HG02588 (cell line): ENCODE measurements at regions not wholly inside any gene's neighbourhood (a gene's known extent, or its start where the extent isn't known, plus 50 kb on each side); places are given as distances from the start of the nearest gene placed in this dataset.
"Not testable (repeated sequence)": the region's sequence is repeated elsewhere in the genome, so short reads cannot be mapped to it uniquely, and the experiment has no call there.

Source experiments
- ATAC-seq: cut with Tn5 transposase; IDR thresholded peaks from one replicate; pipeline ENCODE4 v1.9.1; 2021; ENCODE audit warnings: mild to moderate bottlenecking, moderate library complexity; ENCODE audit not compliant: unreplicated experiment

- ATAC-seq = no peak
Measured at GRCh38 chr15:47877836-47878235, 160.5 kb downstream of the SEMA6D start.

GRCh38 chr15:47885920-47886319, 168.6 kb downstream of the SEMA6D start:
- ATAC-seq = no peak

DNA sequence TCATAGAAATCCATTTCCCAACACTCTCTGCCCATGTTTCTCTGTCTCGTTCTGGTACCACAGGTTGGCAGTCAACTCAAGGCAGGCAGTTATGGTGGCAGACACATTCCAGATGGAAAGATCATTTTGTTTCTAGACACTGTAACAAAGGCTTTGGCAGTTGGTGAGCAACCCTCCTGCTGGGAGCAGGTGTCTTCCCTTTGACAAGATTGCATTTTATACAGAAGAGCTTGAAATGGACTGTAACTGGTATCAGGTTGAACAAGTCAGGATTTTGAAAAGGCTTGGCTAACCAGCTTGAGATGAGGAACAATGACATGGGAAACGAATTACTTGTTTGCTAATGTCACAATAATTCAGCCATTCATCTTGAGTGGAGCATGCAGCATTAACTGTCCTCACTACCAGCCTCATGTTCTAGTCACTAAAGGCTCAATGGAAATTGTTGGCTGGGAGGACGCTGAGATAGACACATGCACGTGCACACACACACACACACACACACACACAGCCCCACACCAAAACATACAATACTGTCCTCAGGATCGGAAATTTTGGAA, 170.0 kb downstream of the SEMA6D start:
- ATAC-seq = no peak

- no peak for ATAC-seq
Measured at GRCh38 chr15:47888385-47889100, 171.2 kb downstream of the SEMA6D start.

DNA sequence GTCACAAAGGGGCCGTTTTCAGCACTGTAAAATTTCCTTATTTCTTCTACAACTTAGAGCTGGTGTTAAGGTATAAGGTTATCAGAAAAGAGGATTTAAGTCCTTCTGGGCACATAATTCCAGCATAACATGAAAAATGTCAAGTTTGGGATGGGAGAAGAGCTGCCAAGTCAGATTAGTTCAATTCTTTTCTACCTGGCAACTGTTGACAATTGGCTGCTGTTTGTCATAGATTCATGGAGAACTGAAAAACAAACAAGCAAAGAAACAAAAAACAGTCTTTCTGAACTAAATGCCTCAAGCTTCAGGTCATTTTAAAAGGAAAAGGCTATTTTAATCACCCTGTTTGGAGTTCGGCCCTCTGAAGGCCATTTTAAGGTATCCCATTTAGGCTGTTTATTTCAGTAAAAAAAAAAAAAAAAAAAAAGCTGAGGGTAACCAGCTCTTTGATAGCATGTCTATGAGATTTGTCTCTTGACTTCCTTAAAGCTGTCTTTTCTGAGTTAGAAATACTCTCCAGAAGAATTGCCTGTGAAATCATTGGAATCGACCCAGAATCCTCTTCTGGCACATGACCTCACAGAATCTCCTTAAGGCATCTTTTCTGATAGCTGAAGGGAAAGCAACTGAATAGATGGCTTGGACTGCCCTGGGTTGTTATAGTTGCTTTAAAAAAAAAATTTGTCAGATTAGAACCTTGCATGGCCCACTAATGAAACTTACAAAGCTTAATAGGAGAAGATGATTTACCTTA, 173.3 kb downstream of the SEMA6D start:
- ATAC-seq = no peak

DNA sequence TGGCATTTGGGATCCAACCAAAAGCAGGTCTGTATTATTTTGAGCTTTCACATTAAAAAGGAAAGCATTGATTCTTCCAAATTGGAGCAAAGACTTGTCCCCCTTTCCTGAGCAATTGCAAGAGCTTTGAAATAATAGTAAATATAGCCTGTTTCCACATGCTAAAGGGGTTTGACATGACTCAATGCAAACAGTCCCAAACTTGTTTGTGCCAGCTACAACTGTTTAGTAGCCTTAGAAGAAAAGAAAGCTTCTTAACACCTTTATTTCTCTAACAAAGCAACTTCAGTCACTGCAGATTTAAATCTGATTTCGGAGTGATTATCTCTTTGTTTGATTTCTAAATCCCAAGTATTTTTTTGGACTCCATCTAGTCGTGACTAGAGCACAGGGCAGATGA, 180.2 kb downstream of the SEMA6D start:
- ATAC-seq = no peak

DNA sequence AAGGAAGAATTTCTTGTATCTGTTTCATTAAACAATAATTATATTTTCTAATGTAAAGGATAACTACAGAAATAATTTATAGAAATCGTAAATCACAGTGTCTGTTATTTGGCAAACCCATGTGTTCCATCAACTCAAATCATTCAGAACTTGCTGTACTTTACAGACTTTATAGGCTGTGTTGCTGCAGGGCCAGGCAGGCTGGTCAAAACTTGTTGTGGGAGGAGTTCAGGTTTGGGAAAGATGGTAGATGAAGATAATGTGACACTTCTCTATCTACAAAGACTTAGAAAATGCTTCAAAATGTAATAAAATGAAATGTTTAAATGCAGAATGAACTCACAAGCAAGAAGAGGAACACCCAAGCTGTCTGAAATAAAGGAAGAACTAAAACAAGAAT, 183.4 kb downstream of the SEMA6D start:
- ATAC-seq = no peak

DNA sequence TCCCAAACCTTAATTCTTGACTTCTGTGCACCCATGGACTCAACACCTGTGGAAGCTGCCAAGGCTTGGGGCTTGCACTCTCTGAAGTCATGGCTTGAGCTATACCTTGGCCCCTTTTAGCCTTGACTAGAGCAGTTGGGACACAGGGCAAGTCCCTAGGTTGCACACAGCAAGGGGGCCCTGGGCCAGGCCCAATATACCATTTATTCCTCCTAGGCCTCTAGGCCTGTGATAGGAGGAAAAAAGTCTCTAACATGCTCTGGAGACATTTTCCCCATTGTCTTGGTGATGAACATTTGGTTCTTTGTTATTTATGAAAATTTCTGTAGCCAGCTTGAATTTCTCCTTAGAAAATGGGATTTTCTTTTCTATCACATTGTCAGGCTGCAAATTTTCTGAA, 186.1 kb downstream of the SEMA6D start:
- no peak for ATAC-seq

- no peak for ATAC-seq
Measured at GRCh38 chr15:47908486-47908885, 191.2 kb downstream of the SEMA6D start.

GRCh38 chr15:47908950-47909670, 191.8 kb downstream of the SEMA6D start:
- ATAC-seq = no peak

- not testable (repeated sequence) for ATAC-seq
Measured at GRCh38 chr15:47912910-47913309, 195.6 kb downstream of the SEMA6D start.

- ATAC-seq = no peak
Measured at GRCh38 chr15:47917881-47918280, 200.6 kb downstream of the SEMA6D start.

GRCh38 chr15:47918877-47919276, 201.6 kb downstream of the SEMA6D start:
- ATAC-seq = no peak

DNA sequence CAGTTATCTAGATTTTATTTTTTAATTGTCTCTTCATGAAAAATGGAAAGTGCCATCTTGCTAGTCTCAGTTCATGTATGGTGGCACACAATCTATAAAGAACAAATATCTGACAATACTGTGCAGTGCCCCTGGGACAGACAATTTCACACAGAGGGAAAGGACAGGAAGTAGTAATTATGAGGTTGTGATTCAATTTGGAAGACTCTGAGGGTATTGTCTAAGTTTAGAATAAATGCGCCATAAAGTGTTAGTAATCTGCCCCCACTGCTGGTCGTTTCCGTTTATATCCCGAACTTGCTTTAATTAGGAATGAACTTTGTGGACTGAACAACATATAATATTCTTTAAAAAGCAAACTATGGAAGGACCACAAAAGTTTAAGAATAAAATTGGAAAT, 196.4 kb upstream of the SLC24A5 start:
- ATAC-seq = no peak

DNA sequence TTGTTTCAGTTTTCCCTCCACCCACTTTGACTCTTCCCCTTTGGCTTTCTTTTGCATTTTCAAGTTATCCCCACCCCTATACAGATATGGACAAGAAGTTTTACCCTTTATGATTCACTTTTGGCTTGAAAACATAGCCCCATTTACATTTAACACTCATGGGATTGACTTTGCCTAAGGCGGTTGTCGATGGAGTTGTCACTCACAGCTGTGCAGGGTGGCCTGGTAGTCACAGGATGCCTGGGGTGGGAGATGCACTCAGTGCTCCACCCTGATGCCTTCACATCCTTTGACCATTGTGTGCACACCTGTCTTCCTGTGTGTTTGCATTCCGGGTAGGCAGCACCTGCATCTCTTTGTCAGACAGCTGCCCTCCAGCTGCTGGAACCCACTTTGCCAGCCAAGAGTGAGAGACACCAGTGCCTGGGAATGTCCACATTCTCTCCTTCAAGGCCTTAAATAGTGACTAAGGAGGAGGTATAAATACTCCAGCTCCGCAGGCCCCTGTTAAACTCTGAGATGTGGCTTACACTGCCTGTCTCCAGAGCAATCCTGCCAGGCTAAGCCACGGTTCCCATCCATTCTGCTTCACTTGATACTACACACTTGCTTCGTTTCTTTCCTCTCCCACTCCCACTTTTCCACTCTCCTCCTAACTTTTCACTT, 191.5 kb upstream of the SLC24A5 start:
- ATAC-seq = no peak

DNA sequence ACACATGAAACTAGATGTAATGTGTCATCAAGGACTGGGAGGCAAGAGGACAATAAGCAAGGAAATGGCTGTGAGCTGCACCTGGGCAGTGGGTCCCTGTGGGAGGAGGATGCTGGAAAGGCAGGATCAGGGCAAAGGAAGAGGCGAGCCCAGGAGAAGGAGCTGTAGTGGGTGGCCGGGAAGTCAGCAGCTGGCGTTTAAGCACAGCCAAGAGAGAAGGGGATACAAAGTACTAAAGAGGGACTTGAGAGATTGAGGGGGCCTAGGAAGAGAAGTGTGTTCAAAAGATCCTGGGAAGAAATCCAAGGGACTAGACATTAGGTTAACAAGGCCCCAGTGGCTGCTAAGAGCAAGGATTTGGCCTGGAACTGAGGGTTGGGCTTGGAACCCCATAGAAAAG, 188.5 kb upstream of the SLC24A5 start:
- no peak for ATAC-seq

- ATAC-seq = no peak
Measured at GRCh38 chr15:47932951-47933641, 187.7 kb upstream of the SLC24A5 start.

- no peak for ATAC-seq
Measured at GRCh38 chr15:47933865-47934264, 186.9 kb upstream of the SLC24A5 start.

DNA sequence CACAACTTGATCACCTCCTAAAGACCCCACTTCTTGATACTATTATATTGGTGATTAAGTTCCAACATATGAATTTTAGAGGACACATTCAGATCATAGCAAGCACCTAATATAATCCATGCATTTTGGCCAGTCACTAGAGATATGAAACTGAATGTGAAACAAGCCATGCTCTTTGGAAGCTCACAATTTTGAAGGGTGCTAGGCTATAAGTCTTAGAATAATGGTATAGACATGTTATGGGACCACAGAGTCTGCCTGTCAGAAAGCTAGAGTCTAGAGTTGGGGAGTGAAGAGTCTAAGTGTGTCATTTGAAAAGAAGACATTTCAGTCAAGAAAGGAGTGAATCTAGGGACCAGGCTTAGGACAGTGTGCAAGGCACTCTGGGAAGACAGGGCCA, 186.4 kb upstream of the SLC24A5 start:
- ATAC-seq = no peak

DNA sequence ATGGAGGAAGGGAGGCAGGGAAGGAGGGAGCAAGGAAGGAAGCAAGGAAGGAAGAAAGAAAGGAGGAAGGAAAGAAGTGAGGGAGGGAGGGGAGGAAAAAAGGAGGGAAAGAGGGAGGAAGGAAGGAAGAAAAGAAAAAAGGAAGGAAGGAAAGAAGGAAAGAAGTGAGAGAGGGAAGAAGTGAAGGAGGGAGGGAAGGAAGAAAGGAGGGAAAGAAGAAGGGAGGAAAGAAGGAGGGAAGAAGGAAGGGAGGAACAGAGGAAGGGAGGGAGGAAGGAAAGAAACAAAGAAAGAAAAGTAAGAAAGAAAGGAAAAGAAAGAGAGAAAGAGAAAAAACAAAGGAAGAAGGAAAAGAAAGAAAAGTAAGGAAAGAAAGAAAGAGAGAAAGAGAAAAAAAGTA, 183.0 kb upstream of the SLC24A5 start:
- no peak for ATAC-seq
